ENCODE measurements at regions not wholly inside any gene's neighbourhood (a gene's known extent, or its start where the extent isn't known, plus 50 kb on each side); places are given as distances from the start of the nearest gene placed in this dataset.
"Not testable (repeated sequence)": the region's sequence is repeated elsewhere in the genome, so short reads cannot be mapped to it uniquely, and the experiment has no call there.

GRCh38 chr10:111265341-111265740 lies 188.5 kb downstream of the ADRA2A start:
- DNase-seq (ENCODE audit: low read depth) = no peak

GRCh38 chr10:111266165-111266564 lies 189.3 kb downstream of the ADRA2A start:
- DNase-seq (ENCODE audit: low read depth) = no peak

GRCh38 chr10:111267673-111268072 lies 190.8 kb downstream of the ADRA2A start:
- no peak for DNase-seq (ENCODE audit: low read depth)

- no peak for DNase-seq (ENCODE audit: low read depth)
Measured at GRCh38 chr10:111273235-111273634, 196.4 kb downstream of the ADRA2A start.

GRCh38 chr10:111273635-111274034 lies 196.8 kb downstream of the ADRA2A start:
- DNase-seq (ENCODE audit: low read depth) = no peak

- DNase-seq (ENCODE audit: low read depth) = no peak
Measured at GRCh38 chr10:111275091-111275490, 198.3 kb downstream of the ADRA2A start.

GRCh38 chr10:111277661-111278060 lies 200.8 kb downstream of the ADRA2A start:
- no peak for DNase-seq (ENCODE audit: low read depth)

GRCh38 chr10:111278266-111278665 lies 201.4 kb downstream of the ADRA2A start:
- no peak for DNase-seq (ENCODE audit: low read depth)

- DNase-seq (ENCODE audit: low read depth) = no peak
Measured at GRCh38 chr10:111281516-111281915, 204.7 kb downstream of the ADRA2A start.

GRCh38 chr10:111289461-111289860 lies 212.6 kb downstream of the ADRA2A start:
- no peak for DNase-seq (ENCODE audit: low read depth)

- DNase-seq (ENCODE audit: low read depth) = no peak
Measured at GRCh38 chr10:111290649-111291048, 213.8 kb downstream of the ADRA2A start.

- DNase-seq (ENCODE audit: low read depth) = no peak
Measured at GRCh38 chr10:111295788-111296187, 219.0 kb downstream of the ADRA2A start.

- DNase-seq (ENCODE audit: low read depth) = no peak
Measured at GRCh38 chr10:111297351-111297848, 220.6 kb downstream of the ADRA2A start.

- DNase-seq (ENCODE audit: low read depth) = no peak
Measured at GRCh38 chr10:111298031-111298430, 221.2 kb downstream of the ADRA2A start.

GRCh38 chr10:111299037-111299436 lies 222.2 kb downstream of the ADRA2A start:
- no peak for DNase-seq (ENCODE audit: low read depth)

GRCh38 chr10:111303887-111304286 lies 227.1 kb downstream of the ADRA2A start:
- DNase-seq (ENCODE audit: low read depth) = no peak

- no peak for DNase-seq (ENCODE audit: low read depth)
Measured at GRCh38 chr10:111316722-111317212, 239.9 kb downstream of the ADRA2A start.

GRCh38 chr10:111319866-111320265 lies 243.0 kb downstream of the ADRA2A start:
- no peak for DNase-seq (ENCODE audit: low read depth)

GRCh38 chr10:111323389-111323966 lies 246.6 kb downstream of the ADRA2A start:
- no peak for DNase-seq (ENCODE audit: low read depth)

- DNase-seq (ENCODE audit: low read depth) = not testable (repeated sequence)
Measured at GRCh38 chr10:111332174-111332573, 255.3 kb downstream of the ADRA2A start.

GRCh38 chr10:111335826-111336225 lies 259.0 kb downstream of the ADRA2A start:
- no peak for DNase-seq (ENCODE audit: low read depth)

- no peak for DNase-seq (ENCODE audit: low read depth)
Measured at GRCh38 chr10:111338035-111338434, 261.2 kb downstream of the ADRA2A start.

GRCh38 chr10:111338805-111339204 lies 262.0 kb downstream of the ADRA2A start:
- no peak for DNase-seq (ENCODE audit: low read depth)

- no peak for DNase-seq (ENCODE audit: low read depth)
Measured at GRCh38 chr10:111344804-111345203, 268.0 kb downstream of the ADRA2A start.

Measured in T follicular helper cell (primary cell).